GM06990 (cell line): ENCODE measurements at regions not wholly inside any gene's neighbourhood (a gene's known extent, or its start where the extent isn't known, plus 50 kb on each side); places are given as distances from the start of the nearest gene placed in this dataset.

Source experiments
- DNase-seq: peaks from one replicate; pipeline ENCODE4 v3.0.0-alpha.2; 2011; ENCODE audit not compliant: insufficient read length; ENCODE audit errors: extremely low read depth
- H3K27me3 ChIP-seq: replicated peaks from 2 replicates; pipeline ENCODE4 v1.6.0; 2011; ENCODE audit warnings: low read length; ENCODE audit not compliant: control insufficient read depth, insufficient read depth
- H3K36me3 ChIP-seq: 2 replicates; pipeline ENCODE4 v1.5.1; 2011; ENCODE audit warnings: low read length; ENCODE audit not compliant: control insufficient read depth, insufficient read depth
- H3K4me3 ChIP-seq: replicated peaks from 2 replicates; pipeline ENCODE4 v1.5.1; 2011; ENCODE audit warnings: low read depth, mild to moderate bottlenecking, control low read depth, low read length
- CTCF ChIP-seq: IDR thresholded peaks from 2 replicates; pipeline ENCODE4 v1.5.1; 2011; ENCODE audit warnings: low read length, control low read depth, mild to moderate bottlenecking, inconsistent platforms; ENCODE audit not compliant: insufficient read depth, poor library complexity, severe bottlenecking

- TF ChIP-seq CTCF, result no peak
- no peak for DNase-seq
- no peaks in the 10 kb centered on the region for H3K27me3 ChIP-seq
- no peaks in the 10 kb centered on the region for H3K36me3 ChIP-seq
- no peak overlapping the region for H3K4me3 ChIP-seq
These were observed 585.0 kb upstream of the GCFC2 start for GRCh38 chr2:76295762-76296161.

DNA sequence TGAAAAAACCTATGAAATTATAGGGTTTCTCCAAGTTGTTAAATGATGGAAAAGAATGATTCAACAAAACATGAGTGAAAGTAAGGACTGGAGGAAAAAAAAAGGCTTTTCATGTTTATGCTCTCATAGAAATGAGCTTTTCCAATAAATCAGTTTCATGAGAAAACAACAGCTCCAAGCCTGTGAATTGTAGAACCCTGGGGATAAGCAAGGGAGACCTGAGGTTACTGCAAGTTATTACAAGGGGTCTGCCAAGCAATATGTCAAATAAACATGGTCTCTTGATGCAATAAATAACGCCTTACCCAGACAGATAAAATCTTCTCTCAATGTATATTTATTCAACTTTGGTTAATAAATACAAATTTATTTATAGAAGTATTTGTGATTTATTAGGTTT, 577.9 kb upstream of the GCFC2 start:
- Histone ChIP-seq H3K4me3 (no peak overlapping the region), H3K27me3 (no peaks in the 10 kb centered on the region), H3K36me3 (no peaks in the 10 kb centered on the region)
- TF ChIP-seq CTCF, result no peak
- DNase-seq, result no peak

GRCh38 chr2:76288146-76288545, 577.4 kb upstream of the GCFC2 start:
- H3K4me3 ChIP-seq, result no peak overlapping the region
- DNase-seq, result no peak
- TF ChIP-seq CTCF, result no peak
- H3K36me3 ChIP-seq, result no peaks in the 10 kb centered on the region
- no peaks in the 10 kb centered on the region for H3K27me3 ChIP-seq

DNA sequence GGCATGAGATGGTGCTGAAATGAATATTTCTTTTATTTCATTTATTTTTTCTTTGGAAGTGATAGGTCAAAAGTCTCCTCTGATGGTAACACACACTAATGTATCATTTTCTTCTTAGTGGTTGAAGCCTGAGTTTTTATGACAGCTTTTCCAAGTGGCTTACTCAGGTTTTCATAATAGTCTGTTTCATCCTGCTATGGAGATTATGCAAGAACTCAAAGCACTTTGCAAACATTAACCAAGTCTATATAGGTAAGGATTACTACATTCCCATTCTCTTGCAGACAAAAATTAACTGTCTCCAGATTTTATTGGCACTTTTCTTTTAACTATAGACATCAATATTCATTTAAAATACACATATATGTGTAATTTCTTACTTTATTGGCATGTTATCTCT, 572.6 kb upstream of the GCFC2 start:
- DNase-seq, result no peak
- H3K4me3 ChIP-seq, result no peak overlapping the region
- H3K27me3 ChIP-seq, result no peaks in the 10 kb centered on the region
- TF ChIP-seq CTCF, result no peak
- no peaks in the 10 kb centered on the region for H3K36me3 ChIP-seq

DNA sequence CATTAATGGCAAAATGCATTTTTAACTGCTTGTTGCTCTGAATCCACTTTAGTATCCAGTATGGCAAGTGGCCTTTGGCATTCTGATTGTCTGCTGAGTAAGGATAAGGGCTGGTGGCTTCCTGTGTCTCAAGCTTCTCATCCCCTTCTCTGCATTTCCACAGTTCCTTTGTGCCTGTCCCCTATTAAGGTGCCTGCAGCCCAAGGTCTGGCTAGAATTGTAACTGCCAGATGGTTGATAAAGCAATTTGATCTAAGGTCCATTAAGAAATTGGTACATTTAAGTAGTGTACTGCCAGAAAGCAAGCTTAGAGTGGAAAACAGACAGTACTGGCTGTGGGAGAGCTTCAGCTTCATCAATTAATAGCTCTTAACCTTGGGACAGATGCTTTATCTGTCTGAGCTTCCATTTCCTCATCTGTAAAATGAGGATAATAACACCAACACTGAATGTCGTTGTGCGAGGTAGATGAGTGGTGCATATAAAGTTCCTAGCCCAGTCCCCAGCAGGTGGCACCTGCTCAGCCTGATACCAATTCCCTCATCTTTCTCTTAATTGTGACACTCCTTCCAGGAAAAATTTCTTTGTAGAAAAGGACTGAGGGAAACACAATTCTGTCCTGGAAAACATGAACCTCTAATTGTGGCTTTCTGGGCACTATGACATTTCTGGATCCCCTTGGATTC, 570.6 kb upstream of the GCFC2 start:
- no peak overlapping the region for H3K4me3 ChIP-seq
- no peaks in the 10 kb centered on the region for H3K36me3 ChIP-seq
- H3K27me3 ChIP-seq, result no peaks in the 10 kb centered on the region
- TF ChIP-seq CTCF, result no peak
- DNase-seq, result no peak

GRCh38 chr2:76280686-76281085, 570.0 kb upstream of the GCFC2 start:
- H3K36me3 ChIP-seq, result no peaks in the 10 kb centered on the region
- TF ChIP-seq CTCF, result no peak
- H3K27me3 ChIP-seq, result no peaks in the 10 kb centered on the region
- DNase-seq, result no peak
- H3K4me3 ChIP-seq, result no peak overlapping the region
